H9 (cell line): ENCODE measurements at regions not wholly inside any gene's neighbourhood (a gene's known extent, or its start where the extent isn't known, plus 50 kb on each side); places are given as distances from the start of the nearest gene placed in this dataset.

Source experiments
- DNase-seq: peaks from one replicate; pipeline ENCODE4 v3.0.0-alpha.2; 2017
- H2AFZ ChIP-seq: one replicate; pipeline ENCODE4 v1.6.1; 2013; ENCODE audit warnings: mild to moderate bottlenecking, low read length, control low read depth, moderate library complexity
- H2AK5ac ChIP-seq: 2 replicates; pipeline ENCODE4 v1.6.1; 2013; ENCODE audit warnings: low read length, control low read depth, mixed read lengths; ENCODE audit not compliant: insufficient read length
- H2BK120ac ChIP-seq: one replicate; pipeline ENCODE4 v1.6.1; 2013; ENCODE audit warnings: low read depth, mild to moderate bottlenecking, low read length, control low read depth, inconsistent platforms; ENCODE audit not compliant: poor library complexity, severe bottlenecking
- H2BK12ac ChIP-seq: 2 replicates; pipeline ENCODE4 v1.6.1; 2013; ENCODE audit warnings: low read length, control low read depth, mixed read lengths, low read depth; ENCODE audit not compliant: insufficient read length
- H2BK15ac ChIP-seq: 2 replicates; pipeline ENCODE4 v1.6.1; 2013; ENCODE audit warnings: low read depth, low read length, control low read depth
- H2BK20ac ChIP-seq: one replicate; pipeline ENCODE4 v1.6.1; 2013; ENCODE audit warnings: low read depth, mild to moderate bottlenecking, low read length, control low read depth, inconsistent platforms; ENCODE audit not compliant: poor library complexity, severe bottlenecking
- H2BK5ac ChIP-seq: 2 replicates; pipeline ENCODE4 v1.6.1; 2013; ENCODE audit warnings: low read length, control low read depth, mixed read lengths; ENCODE audit not compliant: insufficient read length
- H3K14ac ChIP-seq: 2 replicates; pipeline ENCODE4 v1.6.1; 2013; ENCODE audit warnings: low read length, control low read depth; ENCODE audit not compliant: insufficient read depth
- H3K18ac ChIP-seq: 2 replicates; pipeline ENCODE4 v1.6.1; 2013; ENCODE audit warnings: low read depth, mild to moderate bottlenecking, mixed read lengths, low read length, control low read depth; ENCODE audit not compliant: insufficient read length
- H3K23ac ChIP-seq: 2 replicates; pipeline ENCODE4 v1.6.1; 2013; ENCODE audit warnings: low read length, control low read depth, mixed read lengths, low read depth; ENCODE audit not compliant: insufficient read length
- H3K23me2 ChIP-seq: 2 replicates; pipeline ENCODE4 v1.6.1; 2013; ENCODE audit warnings: low read depth, mild to moderate bottlenecking, mixed read lengths, low read length, control low read depth; ENCODE audit not compliant: insufficient read length, poor library complexity, severe bottlenecking
- H3K27ac ChIP-seq: 2 replicates; pipeline ENCODE4 v1.5.1; 2013; ENCODE audit warnings: low read length, control low read depth, mixed read lengths, low read depth; ENCODE audit not compliant: insufficient read length
- H3K27me3 ChIP-seq: 2 replicates; pipeline ENCODE4 v1.6.1; 2013; ENCODE audit warnings: low read length, control low read depth, inconsistent platforms; ENCODE audit not compliant: insufficient read depth
- H3K4ac ChIP-seq: 2 replicates; pipeline ENCODE4 v1.6.1; 2013; ENCODE audit warnings: low read depth, mild to moderate bottlenecking, control low read depth, inconsistent platforms, low read length, moderate library complexity
- H3K4me1 ChIP-seq: 2 replicates; pipeline ENCODE4 v1.6.1; 2013; ENCODE audit warnings: low read length, control low read depth, inconsistent platforms; ENCODE audit not compliant: insufficient read depth
- H3K4me2 ChIP-seq: 2 replicates; pipeline ENCODE4 v1.6.1; 2013; ENCODE audit warnings: low read length, control low read depth, mixed read lengths; ENCODE audit not compliant: insufficient read length, insufficient read depth
- H3K56ac ChIP-seq: 2 replicates; pipeline ENCODE4 v1.6.1; 2013; ENCODE audit warnings: low read depth, mild to moderate bottlenecking, mixed read lengths, low read length, control low read depth; ENCODE audit not compliant: insufficient read length
- H3K79me1 ChIP-seq: 2 replicates; pipeline ENCODE4 v1.6.1; 2013; ENCODE audit warnings: low read depth, mild to moderate bottlenecking, moderate library complexity, low read length, control low read depth, inconsistent platforms; ENCODE audit not compliant: insufficient read depth, poor library complexity, severe bottlenecking
- H3K79me2 ChIP-seq: 2 replicates; pipeline ENCODE4 v1.6.1; 2013; ENCODE audit warnings: low read length, control low read depth, inconsistent platforms; ENCODE audit not compliant: insufficient read depth
- H3K9ac ChIP-seq: 2 replicates; pipeline ENCODE4 v1.6.1; 2013; ENCODE audit warnings: low read length, control low read depth, mixed read lengths; ENCODE audit not compliant: insufficient read length; ENCODE audit errors: extremely low read depth
- H3K9me3 ChIP-seq: one replicate; pipeline ENCODE4 v1.6.1; 2013; ENCODE audit warnings: low read depth, low read length, inconsistent platforms; ENCODE audit not compliant: control insufficient read depth
- H3T11ph ChIP-seq: one replicate; pipeline ENCODE4 v1.6.1; 2013; ENCODE audit warnings: mild to moderate bottlenecking, low read length, control low read depth, inconsistent platforms
- H4K20me1 ChIP-seq: one replicate; pipeline ENCODE4 v1.6.1; 2013; ENCODE audit not compliant: control insufficient read depth, insufficient read length, insufficient read depth
- H4K5ac ChIP-seq: 2 replicates; pipeline ENCODE4 v1.6.1; 2013; ENCODE audit warnings: low read depth, mild to moderate bottlenecking, mixed read lengths, low read length, control low read depth; ENCODE audit not compliant: insufficient read length
- H4K8ac ChIP-seq: replicated peaks from 2 replicates; pipeline ENCODE4 v1.6.1; 2013; ENCODE audit warnings: low read length, control low read depth, mixed read lengths, low read depth; ENCODE audit not compliant: insufficient read length
- H4K91ac ChIP-seq: 2 replicates; pipeline ENCODE4 v1.6.1; 2013; ENCODE audit warnings: low read depth, mild to moderate bottlenecking, moderate library complexity, mixed read lengths, low read length, control low read depth; ENCODE audit not compliant: insufficient read length
- H3K27ac Mint-ChIP-seq, 3 experiments: 2 replicates in 2 of 3; 3 replicates in 1 of 3; pipeline ENCODE4 v1.8.0; 2020 to 2021; ENCODE audit warnings: mixed read lengths in 3 of 3, mild to moderate bottlenecking in 1 of 3, moderate library complexity in 1 of 3
- H3K27me3 Mint-ChIP-seq: 2 replicates; pipeline ENCODE4 v1.8.0; 2021; ENCODE audit warnings: low read depth, mild to moderate bottlenecking, moderate library complexity, mixed read lengths
- H3K36me3 Mint-ChIP-seq, 3 experiments: 2 replicates in 2 of 3; 3 replicates in 1 of 3; pipeline ENCODE4 v1.8.0; 2020 to 2021; ENCODE audit warnings: low read depth in 3 of 3, mixed read lengths in 3 of 3; ENCODE audit not compliant: insufficient read depth in 1 of 3
- H3K4me1 Mint-ChIP-seq, 2 experiments: 2 replicates each; pipeline ENCODE4 v1.8.0; 2020; ENCODE audit warnings: mixed read lengths in 2 of 2
- H3K4me3 Mint-ChIP-seq, 2 experiments: 2 replicates in 1 of 2; 3 replicates in 1 of 2; pipeline ENCODE4 v1.8.0; 2020 to 2021; ENCODE audit warnings: mild to moderate bottlenecking in 2 of 2, mixed read lengths in 2 of 2, moderate library complexity in 1 of 2
- H3K9me3 Mint-ChIP-seq, 2 experiments: 2 replicates in 1 of 2; 3 replicates in 1 of 2; pipeline ENCODE4 v1.8.0; 2020; ENCODE audit warnings: mild to moderate bottlenecking in 2 of 2, mixed read lengths in 2 of 2, moderate library complexity in 1 of 2
- WGBS: extraction: QIAGEN DNeasy Blood & Tissue Kit; methylation state at CpG from one replicate; pipeline ENCODE4 v1.1.7; 2013; ENCODE audit warnings: missing lambda C conversion rate, low lambda C conversion rate, mixed read lengths; ENCODE audit not compliant: insufficient read length; ENCODE audit errors: extremely low coverage; 5-methylcytosine and 5-hydroxymethylcytosine counted together
- TF ChIP-seq, protein P1 (sequence below): fragments of 200-600 bp; sonication (generic); conservative IDR thresholded peaks from 3 replicates; pipeline ENCODE4 v1.8.0; 2021; ENCODE audit warnings: antibody characterized with exemption, mild to moderate bottlenecking

DNA sequence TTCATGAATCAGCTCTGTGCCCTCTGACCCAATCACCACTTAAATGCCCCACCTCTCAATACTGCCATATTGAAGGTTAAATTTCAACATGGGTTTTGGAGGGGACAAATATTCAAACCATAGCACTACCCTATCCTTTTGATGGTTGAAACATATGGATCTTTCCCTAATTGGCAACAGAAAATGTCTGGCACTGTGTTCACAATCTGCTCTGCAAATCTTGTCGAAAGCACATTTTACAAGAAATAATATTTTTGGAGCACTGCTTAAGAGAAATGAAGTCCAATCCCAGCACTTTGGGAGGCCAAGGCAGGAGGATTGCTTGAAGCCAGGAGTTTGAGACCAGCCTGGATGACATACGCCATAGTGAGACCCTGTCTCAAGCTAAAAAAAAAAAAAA, 130.6 kb upstream of the FAM9C start:
- Histone ChIP-seq H2BK20ac (no peak overlapping the region), H3K23me2 (no peaks in the 10 kb centered on the region), H2BK120ac (no peak overlapping the region), H3K4me1 (no peaks in the 10 kb centered on the region), H3K23ac (no peak overlapping the region), H4K5ac (no peak overlapping the region), H3K56ac (no peak overlapping the region), H3T11ph (no peak overlapping the region), H2BK15ac (no peak overlapping the region), H3K79me1 (no peaks in the 10 kb centered on the region), H2AFZ (no peak overlapping the region), H3K79me2 (no peaks in the 10 kb centered on the region), H2AK5ac (no peak overlapping the region), H3K27me3 (no peaks in the 10 kb centered on the region), H3K18ac (no peak overlapping the region), H3K27ac (no peak overlapping the region), H4K91ac (no peak overlapping the region), H4K8ac (no peak overlapping the region), H2BK12ac (no peak overlapping the region), H2BK5ac (no peak overlapping the region), H3K4me2 (no peak overlapping the region), H3K4ac (no peak overlapping the region), H3K9ac (no peak overlapping the region), H3K9me3 (peaks cover 9% of the 10 kb centered on the region), H4K20me1 (no peaks in the 10 kb centered on the region), H3K14ac (no peak overlapping the region)
- Mint-ChIP-seq H3K9me3 (peaks cover 63 to 71% of the 10 kb centered on the region in 2 experiments), H3K27ac (no peak overlapping the region), H3K36me3 (peaks cover 2 to 8% (median 3%) of the 10 kb centered on the region in 3 experiments; a peak in 4 of 7 replicates), H3K4me1 (peaks cover 7% of the 10 kb centered on the region in 2 experiments), H3K27me3 (no peaks in the 10 kb centered on the region; the same call in 1 of the 2 replicates), H3K4me3 (no peak overlapping the region)
- WGBS = no CpG with 5 or more reads among the region's 2 CpGs
- no peak for DNase-seq
- TF ChIP-seq, protein P1, sequence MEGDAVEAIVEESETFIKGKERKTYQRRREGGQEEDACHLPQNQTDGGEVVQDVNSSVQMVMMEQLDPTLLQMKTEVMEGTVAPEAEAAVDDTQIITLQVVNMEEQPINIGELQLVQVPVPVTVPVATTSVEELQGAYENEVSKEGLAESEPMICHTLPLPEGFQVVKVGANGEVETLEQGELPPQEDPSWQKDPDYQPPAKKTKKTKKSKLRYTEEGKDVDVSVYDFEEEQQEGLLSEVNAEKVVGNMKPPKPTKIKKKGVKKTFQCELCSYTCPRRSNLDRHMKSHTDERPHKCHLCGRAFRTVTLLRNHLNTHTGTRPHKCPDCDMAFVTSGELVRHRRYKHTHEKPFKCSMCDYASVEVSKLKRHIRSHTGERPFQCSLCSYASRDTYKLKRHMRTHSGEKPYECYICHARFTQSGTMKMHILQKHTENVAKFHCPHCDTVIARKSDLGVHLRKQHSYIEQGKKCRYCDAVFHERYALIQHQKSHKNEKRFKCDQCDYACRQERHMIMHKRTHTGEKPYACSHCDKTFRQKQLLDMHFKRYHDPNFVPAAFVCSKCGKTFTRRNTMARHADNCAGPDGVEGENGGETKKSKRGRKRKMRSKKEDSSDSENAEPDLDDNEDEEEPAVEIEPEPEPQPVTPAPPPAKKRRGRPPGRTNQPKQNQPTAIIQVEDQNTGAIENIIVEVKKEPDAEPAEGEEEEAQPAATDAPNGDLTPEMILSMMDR = no peak
